ENCODE measurements at regions not wholly inside any gene's neighbourhood (a gene's known extent, or its start where the extent isn't known, plus 50 kb on each side); places are given as distances from the start of the nearest gene placed in this dataset.

GRCh38 chr15:94582368-94582767 is 351.0 kb downstream of the MCTP2 start:
- peak; percentile 61 for DNase-seq (ENCODE audit: low spot score)
- H3K4me3 ChIP-seq (ENCODE audit: low read depth, low read length, poor library complexity, severe bottlenecking), result no peak overlapping the region
- H3K27ac ChIP-seq (ENCODE audit: low read depth, low read length, poor library complexity, severe bottlenecking), result no peak overlapping the region
- H3K27me3 ChIP-seq (replicated peaks; ENCODE audit: insufficient read depth, low read depth, low read length, poor library complexity), result no peaks in the 10 kb centered on the region
- no TSS peak for BruUV-seq (replicated peaks)
- no peaks in the 10 kb centered on the region for H3K4me1 ChIP-seq (ENCODE audit: insufficient read depth, low read length, poor library complexity, severe bottlenecking)
- H3K9me3 ChIP-seq (ENCODE audit: low read depth, low read length, poor library complexity, severe bottlenecking), result no peaks in the 10 kb centered on the region
- intact Hi-C loops (cut with micrococcal nuclease; ENCODE audit: unreplicated experiment), result loop anchor here (5.0 kb wide), 1 partner anchor 445 kb away; no protein-coding TSS in a partner anchor
- CTCF ChIA-PET, result interaction anchor here (0.6 kb wide), 1 partner anchor 1773 kb away, joined by 4 read pairs; no protein-coding TSS in a partner anchor
- POLR2A ChIA-PET (ENCODE audit: low non-redundant PET), result no interaction called here
- TF ChIP-seq CTCF (conservative IDR thresholded peaks at IDR 0.05; ENCODE audit: low read depth, low read length) (peak; percentile 60), EZH2 (IDR thresholded peaks at IDR 0.05; ENCODE audit: borderline replicate concordance, low read depth, low read length, poor library complexity, severe bottlenecking) (no peak)
- H3K36me3 ChIP-seq (ENCODE audit: insufficient read depth, low read length, poor library complexity, severe bottlenecking), result no peaks in the 10 kb centered on the region

GRCh38 chr15:94584833-94585244 is 353.5 kb downstream of the MCTP2 start:
- no peak overlapping the region for H3K4me3 ChIP-seq (ENCODE audit: low read depth, low read length, poor library complexity, severe bottlenecking)
- H3K9me3 ChIP-seq (ENCODE audit: low read depth, low read length, poor library complexity, severe bottlenecking), result no peaks in the 10 kb centered on the region
- no peaks in the 10 kb centered on the region for H3K4me1 ChIP-seq (ENCODE audit: insufficient read depth, low read length, poor library complexity, severe bottlenecking)
- peak; percentile 5 for DNase-seq (ENCODE audit: low spot score)
- ChIA-PET POLR2A (ENCODE audit: low non-redundant PET) (no interaction called here), CTCF (no interaction called here)
- TF ChIP-seq CTCF (conservative IDR thresholded peaks at IDR 0.05; ENCODE audit: low read depth, low read length) (no peak), EZH2 (IDR thresholded peaks at IDR 0.05; ENCODE audit: borderline replicate concordance, low read depth, low read length, poor library complexity, severe bottlenecking) (no peak)
- H3K36me3 ChIP-seq (ENCODE audit: insufficient read depth, low read length, poor library complexity, severe bottlenecking), result no peaks in the 10 kb centered on the region
- H3K27me3 ChIP-seq (replicated peaks; ENCODE audit: insufficient read depth, low read depth, low read length, poor library complexity), result no peaks in the 10 kb centered on the region
- H3K27ac ChIP-seq (ENCODE audit: low read depth, low read length, poor library complexity, severe bottlenecking), result no peak overlapping the region
- intact Hi-C loops (cut with micrococcal nuclease; ENCODE audit: unreplicated experiment), result loop anchor here (5.0 kb wide), 1 partner anchor 442 kb away; no protein-coding TSS in a partner anchor
- BruUV-seq (replicated peaks), result no TSS peak

GRCh38 chr15:94586099-94586498 is 354.7 kb downstream of the MCTP2 start:
- intact Hi-C loops (cut with micrococcal nuclease; ENCODE audit: unreplicated experiment), result no loop called here
- DNase-seq (ENCODE audit: low spot score), result no peak
- CTCF ChIA-PET, result no interaction called here
- Histone ChIP-seq H3K27ac (ENCODE audit: low read depth, low read length, poor library complexity, severe bottlenecking) (no peak overlapping the region), H3K9me3 (ENCODE audit: low read depth, low read length, poor library complexity, severe bottlenecking) (no peaks in the 10 kb centered on the region), H3K4me3 (ENCODE audit: low read depth, low read length, poor library complexity, severe bottlenecking) (no peak overlapping the region), H3K27me3 (replicated peaks; ENCODE audit: insufficient read depth, low read depth, low read length, poor library complexity) (no peaks in the 10 kb centered on the region), H3K36me3 (ENCODE audit: insufficient read depth, low read length, poor library complexity, severe bottlenecking) (no peaks in the 10 kb centered on the region), H3K4me1 (ENCODE audit: insufficient read depth, low read length, poor library complexity, severe bottlenecking) (no peaks in the 10 kb centered on the region)
- POLR2A ChIA-PET (ENCODE audit: low non-redundant PET), result no interaction called here
- TF ChIP-seq EZH2 (IDR thresholded peaks at IDR 0.05; ENCODE audit: borderline replicate concordance, low read depth, low read length, poor library complexity, severe bottlenecking) (no peak), CTCF (conservative IDR thresholded peaks at IDR 0.05; ENCODE audit: low read depth, low read length) (no peak)
- no TSS peak for BruUV-seq (replicated peaks)
